HG03378 (cell line): ENCODE measurements at regions not wholly inside any gene's neighbourhood (a gene's known extent, or its start where the extent isn't known, plus 50 kb on each side); places are given as distances from the start of the nearest gene placed in this dataset.
"Not testable (repeated sequence)": the region's sequence is repeated elsewhere in the genome, so short reads cannot be mapped to it uniquely, and the experiment has no call there.

Experiments
- ATAC-seq: cut with Tn5 transposase; IDR thresholded peaks from one replicate; pipeline ENCODE4 v1.9.1; 2021; ENCODE audit warnings: mild to moderate bottlenecking, moderate library complexity; ENCODE audit not compliant: unreplicated experiment

DNA sequence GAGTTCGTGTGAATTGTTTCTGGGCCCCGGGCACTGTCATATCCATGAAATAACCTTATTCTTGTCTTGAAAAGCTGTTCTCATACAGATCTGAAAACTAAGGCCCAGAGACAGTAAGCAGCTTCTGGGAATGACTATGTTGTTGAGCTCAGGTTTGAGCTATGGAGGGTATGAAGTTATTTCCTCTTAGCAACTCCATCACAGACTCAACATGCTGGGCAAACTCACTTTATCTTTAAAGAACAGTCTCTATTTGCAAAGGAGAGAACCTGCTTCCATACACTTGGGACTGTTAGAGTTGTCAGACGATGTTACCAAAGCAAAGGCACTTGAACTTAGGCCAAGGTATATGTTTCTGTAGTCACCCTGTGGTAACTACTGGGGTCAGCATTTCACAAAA lies 90.0 kb downstream of the GPR88 start:
- ATAC-seq, result no peak

DNA sequence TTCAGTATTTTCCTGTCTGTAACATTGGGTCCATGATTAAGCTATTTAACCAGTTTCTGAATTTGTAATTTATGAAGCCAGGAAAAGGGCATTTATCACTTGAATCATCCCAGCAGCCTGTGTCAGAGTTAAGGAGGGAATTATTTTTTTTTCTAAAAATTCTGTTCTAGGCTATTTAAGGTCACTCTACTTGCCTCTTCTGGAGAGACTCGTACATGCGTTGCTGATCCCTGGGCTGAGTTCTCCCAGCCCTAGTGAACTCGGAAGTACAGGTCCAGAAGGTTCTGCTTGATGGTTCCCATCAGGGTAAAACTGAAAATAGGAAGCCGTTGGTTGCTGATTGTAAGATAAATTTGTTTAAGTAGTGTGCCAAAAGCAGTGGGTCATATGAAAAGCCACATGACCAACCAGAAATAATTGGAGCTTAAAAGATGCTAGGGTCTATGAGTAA lies 90.7 kb downstream of the GPR88 start:
- no peak for ATAC-seq

DNA sequence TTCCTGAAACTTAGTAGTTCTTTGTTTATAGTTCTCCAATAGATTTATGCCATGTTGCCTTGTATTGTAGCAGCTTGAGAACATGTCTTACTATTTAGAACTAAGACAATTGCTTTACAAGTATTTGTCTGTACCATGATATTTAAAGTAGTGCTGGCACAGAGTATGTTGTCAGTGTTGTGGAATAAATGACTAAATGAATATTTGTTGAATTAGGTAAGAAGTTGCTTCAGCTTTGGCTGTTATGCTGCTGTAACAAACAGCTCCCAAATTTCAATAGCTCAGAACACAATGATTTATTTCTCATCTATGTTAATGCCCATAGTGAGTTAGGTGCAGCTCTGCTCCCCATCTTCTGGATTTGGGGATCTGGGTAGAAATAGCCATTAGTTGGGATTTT lies 90.2 kb upstream of the VCAM1 start:
- ATAC-seq, result no peak

DNA sequence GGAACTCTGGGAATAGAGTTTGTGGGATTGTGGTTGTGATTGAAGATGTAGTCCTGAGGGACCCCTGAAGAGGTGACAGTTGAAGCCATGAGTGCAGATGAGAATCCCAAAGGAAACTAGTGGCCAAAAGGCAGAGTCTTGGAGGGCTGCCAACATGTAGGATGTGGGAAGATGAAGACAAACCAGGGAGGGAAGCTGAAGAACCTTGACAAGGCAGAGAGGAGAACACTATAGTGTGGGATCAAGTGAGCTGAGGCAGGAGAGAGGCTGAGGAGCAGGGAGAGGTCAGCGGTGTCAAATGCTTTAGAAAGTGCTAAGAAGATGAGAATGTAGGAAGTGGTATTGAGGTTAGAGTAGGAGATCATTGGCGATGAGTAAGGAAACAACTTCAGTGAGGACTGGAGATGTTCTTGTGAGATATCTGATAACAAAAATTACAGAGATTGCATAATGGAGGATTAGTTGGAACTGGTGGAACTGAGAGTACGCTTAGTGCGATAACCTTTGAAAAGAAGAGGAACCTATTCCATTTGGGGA lies 88.5 kb upstream of the VCAM1 start:
- ATAC-seq, result no peak

DNA sequence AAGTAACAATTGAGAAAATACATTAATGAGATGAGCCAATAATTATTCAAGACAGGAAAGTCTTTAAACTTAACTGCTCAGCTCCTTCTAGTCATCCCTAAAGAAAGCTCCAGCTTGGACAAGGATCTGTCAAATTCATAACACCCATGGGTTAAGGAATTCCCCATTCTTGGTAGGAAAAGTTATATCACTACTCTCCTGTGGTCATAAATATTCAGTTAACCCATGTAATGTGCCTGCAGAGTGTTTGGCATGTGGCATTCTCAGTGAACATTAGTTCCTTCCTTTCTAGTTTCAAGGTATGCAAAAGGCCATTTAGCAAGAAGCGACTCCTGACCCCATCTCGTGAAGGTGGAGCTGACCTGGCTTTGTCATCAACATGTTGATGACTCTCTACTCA lies 76.7 kb upstream of the VCAM1 start:
- no peak for ATAC-seq

DNA sequence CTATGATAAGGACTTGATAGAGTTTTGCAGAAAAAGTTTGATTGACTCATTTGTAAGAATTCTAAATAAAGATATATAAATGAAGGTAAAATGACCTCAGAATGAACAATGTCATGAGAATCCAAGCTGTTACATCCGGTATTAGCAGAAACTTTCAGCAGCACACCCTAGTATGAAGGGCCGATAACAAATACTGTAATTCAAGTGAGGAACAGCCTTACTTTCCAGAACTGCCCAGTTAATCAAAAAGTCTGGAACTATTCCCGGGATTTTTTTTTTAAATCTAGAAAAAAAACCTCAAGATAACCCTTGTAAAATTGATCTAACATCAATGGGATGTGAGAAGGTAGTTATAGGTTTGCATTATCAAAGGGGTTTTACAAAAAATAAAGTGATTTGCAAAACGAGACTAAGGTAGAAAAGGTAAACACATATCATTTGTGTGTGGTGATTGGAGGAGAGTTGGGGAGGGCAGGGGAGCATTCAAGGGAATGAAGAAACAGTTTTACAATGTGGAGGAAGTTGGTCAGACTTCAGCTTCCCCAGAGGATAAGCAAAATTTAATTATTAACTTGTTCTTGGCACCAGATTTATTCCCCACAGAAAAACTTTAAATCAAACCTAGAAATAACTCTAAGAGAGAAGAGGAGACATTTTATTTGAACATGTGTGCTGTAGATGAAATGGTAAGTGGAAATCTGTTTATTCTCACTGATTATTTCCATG lies 75.9 kb upstream of the VCAM1 start:
- no peak for ATAC-seq

DNA sequence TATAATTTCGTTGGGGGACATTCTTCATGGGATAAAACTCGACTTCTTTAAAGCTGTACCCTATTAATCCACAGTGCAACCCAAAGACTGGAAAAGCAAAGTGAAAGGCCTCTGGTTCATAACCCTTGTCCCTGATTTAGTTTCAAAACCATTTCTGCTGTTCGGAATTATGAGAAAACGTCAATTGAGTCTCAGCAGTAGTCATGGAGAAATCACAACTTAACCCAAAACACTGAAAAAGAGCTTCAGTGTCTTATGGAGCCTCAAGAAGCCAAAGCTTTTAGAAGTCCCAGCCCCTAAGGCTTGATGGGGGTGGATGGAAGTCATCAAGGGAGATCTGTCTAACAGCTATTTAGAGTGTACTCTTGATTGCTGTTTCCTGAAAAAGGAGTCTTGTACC lies 73.5 kb upstream of the VCAM1 start:
- ATAC-seq, result no peak

DNA sequence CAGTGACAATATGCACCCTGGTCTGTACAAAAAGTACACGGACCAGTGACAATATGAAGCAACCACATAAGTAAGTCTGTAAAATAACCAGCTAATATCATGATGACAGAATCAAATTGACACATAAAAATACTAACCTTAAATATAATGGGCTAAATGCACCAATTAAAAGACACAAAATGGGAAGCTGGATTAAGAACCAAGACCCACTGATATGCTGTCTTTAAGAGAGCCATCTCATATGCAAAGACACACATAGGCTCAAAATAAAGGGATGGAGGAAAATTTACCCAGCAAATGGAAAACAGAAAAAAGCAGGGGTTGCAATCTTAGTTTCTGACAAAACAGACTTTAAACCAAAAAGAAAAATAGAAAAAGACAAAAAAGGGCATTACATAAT lies 70.4 kb upstream of the VCAM1 start:
- no peak for ATAC-seq

DNA sequence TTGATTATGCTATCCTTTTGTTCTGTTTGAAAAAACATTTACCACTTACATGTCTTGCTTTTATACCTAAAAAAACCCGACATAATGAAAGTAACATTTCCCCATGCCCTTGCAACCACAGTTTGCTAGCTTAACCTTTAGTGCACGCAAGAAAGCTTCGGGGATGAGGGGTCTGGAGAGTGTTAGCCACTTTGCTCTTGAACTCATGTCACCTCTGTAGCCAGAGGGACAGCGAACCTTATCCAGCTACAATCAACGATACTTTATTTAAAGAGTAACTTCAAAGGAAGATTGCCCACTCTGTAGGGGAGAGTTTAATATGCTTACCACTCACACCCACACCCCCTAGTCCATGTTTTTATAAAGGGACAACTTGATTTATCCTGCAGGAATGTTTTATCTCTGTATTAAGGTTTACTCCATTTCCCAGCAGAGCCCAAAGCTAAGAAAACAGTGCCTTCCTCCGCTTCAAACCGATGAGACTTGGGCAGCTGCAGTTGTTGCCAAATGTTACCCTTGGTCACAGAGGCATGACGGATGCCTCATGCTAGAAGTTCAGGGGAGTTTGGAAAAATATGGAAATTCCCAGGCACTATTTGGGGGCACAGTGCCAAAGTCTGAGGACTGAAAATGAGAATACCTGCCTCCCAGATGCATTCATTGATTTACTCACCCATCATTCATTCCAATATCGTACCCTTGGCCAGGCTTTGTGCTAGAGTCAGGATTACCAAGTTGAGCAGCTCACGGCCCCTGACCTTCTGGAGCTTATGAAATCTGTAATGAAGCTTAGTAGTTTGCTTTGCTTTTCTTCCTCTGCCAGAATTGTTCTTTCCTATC lies 61.4 kb upstream of the VCAM1 start:
- no peak for ATAC-seq

DNA sequence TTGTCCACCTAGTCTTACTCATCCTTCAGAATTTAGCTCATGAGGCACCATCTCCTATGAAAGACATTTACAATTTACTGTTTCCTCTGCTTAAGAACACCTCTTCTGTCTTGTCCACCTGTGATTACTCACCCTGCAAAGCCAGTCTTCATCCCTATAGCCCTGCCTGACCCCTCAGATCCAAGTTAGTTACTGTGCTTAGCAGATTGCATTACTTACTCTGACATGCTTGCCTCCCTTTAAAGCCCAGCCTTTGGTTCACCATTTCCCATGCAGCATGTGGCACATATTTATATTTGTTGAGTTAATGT lies 60.9 kb upstream of the VCAM1 start:
- no peak for ATAC-seq

DNA sequence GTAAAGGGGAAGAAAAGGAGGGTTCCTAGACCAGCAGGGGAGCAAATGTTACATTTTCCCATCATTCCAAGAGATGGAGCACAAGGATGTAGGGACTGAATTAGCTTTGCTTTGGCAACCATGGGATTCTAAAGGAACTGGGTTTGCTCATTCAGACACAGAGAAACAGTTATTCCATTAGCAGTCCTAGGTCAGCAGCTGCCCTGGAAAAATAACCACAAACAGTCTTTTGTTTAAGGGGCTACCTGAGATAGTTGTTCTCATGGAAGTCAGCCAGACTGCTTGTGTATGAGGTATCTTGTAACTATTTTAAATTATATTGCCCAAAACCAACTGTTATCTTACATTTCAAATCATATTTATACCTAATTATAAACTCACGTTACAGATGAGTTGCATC lies 58.4 kb upstream of the VCAM1 start:
- ATAC-seq, result no peak

DNA sequence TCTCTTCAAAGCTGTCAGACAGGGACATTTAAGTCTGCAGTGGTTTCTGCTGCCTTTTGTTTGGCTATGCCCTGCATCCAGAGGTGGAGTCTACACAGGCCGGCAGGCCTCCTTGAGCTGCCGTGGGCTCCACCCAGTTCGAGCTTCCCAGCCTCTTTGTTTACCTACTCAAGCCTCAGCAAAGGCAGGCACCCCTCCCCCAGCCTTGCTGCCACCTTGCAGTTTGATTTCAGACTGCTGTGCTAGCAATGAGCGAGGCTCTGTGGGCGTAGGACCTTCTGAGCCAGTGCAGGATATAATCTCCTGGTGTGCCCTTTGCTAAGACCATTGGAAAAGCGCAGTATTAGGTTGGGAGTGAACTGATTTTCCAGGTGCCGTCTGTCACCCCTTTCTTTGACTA lies 51.0 kb upstream of the VCAM1 start:
- ATAC-seq, result not testable (repeated sequence)
